Stimulated activated CD4-positive, alpha-beta T cell treated with anti-CD3 and anti-CD28 coated beads, Interleukin-4, amount 100 ng/mL, for 24 hours (primary cell): ENCODE measurements at regions not wholly inside any gene's neighbourhood (a gene's known extent, or its start where the extent isn't known, plus 50 kb on each side); places are given as distances from the start of the nearest gene placed in this dataset.

ENCODE experiments used
- DNase-seq: peaks from one replicate; pipeline ENCODE4 v3.0.0-alpha.2; 2020

GRCh38 chr15:38864122-38864521, 299.5 kb upstream of the RASGRP1 start:
- no peak for DNase-seq

DNA sequence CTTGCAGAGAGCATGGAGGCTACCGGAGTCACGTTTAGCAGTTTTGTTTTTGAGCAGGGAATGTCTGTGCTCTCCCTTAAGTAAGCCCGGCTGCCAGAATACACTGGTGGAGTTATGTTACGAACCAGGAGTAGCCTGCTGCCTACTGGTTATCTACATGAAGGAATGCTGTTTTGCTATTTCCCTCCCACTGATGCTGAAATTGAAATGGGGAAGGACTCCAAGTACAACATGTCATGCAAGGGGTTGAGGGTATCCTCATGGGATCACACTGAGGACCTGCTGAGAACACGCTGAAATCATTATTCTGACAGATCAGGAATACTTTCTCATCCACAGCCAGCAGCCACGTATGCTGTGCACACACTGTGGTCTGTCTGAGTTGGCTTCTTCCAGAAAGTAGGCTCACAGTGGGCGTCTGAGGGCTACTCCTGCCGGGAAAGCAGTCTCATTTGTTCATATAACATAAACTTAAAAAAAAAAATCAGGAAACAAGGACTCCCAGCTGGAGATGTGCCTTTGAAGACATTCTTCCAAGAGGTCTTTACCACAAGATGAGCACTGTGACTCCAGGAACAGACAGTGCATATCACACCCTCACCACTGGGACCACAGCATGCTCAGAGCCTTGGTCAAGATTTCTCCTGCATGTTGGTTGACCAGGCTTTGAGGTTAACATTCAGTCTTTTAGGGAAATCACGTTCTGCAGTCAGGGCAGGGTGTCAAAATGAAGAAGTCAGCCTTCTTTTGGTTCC, 300.4 kb upstream of the RASGRP1 start:
- no peak for DNase-seq

GRCh38 chr15:38867556-38867955, 302.9 kb upstream of the RASGRP1 start:
- no peak for DNase-seq

GRCh38 chr15:38868326-38869114, 303.9 kb upstream of the RASGRP1 start:
- no peak for DNase-seq

GRCh38 chr15:38871638-38872037, 307.0 kb upstream of the RASGRP1 start:
- DNase-seq, result no peak

DNA sequence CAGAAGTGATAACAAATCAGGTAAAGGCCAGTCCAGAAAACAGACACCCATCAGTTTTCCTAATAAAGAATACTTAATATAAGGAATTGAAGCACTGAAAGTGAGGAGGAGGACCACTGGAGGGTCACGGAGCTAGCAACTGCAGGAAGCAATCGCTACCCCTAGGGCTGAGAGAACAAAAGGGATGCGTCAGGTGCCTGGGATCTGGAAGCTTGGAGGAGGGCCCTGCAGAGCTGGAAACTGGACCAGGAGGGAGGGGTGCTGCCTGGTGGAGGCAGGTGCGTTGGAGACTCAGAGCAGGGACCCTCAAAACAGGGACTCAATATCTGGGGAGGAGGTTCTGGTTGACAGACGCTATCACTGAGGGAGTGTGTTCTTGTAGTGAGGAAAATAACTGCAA, 308.1 kb upstream of the RASGRP1 start:
- no peak for DNase-seq

GRCh38 chr15:38873158-38873557, 308.5 kb upstream of the RASGRP1 start:
- DNase-seq, result no peak

GRCh38 chr15:38874464-38874863, 309.9 kb upstream of the RASGRP1 start:
- no peak for DNase-seq

DNA sequence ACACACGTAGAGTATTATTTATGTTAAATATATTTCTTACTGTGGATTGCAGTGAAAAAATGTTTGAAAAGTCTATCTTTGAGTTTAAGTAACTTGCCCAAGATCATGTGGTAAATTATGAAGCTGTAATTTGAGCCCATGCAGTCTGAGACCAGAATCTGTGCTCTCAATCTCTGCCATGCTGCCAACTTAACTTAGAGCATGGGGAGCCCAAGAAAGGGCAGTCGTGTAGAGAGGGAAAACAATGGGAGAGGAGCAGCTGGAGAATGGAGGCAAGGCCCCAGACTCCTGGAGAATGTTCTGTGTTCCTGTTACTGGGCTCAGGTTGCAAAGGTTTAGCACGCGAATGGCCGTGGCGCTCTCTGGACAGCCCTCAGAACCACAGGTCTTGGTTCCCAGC, 311.6 kb upstream of the RASGRP1 start:
- no peak for DNase-seq

DNA sequence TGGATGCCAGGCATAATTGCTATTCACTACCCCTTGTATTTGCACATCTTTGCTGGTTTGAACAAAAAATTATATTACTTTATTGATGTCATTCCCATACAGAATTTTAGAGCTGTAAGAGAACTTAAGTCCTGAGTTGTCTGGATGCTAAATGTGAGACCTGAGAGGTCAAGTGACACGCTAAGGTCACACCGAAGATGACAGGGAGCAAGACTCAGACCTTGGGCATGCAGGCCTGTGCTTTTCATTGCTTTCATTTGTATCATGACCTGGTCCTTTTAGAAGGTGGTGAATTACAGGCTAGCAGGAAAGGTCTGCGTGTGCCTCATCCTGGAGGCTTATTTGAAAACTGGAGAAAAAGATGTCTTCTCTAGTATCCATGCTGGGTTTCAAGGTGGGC, 312.0 kb upstream of the RASGRP1 start:
- no peak for DNase-seq

DNA sequence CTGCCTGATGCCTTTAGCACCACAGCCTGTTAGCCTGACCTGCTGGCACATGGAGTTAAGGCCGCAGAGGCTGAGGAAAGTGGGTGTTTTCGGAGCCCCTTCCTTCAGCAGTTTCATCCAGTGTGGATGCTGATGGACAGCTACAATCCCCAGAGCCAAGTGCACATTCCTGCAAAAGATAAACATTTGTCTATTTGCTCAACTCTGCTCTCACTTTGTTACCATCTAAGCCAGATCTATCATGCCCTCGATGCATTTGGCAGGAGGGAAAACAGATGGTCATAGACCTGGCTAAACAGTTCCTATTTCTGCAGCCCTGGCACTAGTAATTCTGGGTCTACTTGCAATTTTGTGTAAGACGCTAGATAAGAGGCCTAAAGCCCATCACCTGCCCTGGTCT, 312.9 kb upstream of the RASGRP1 start:
- DNase-seq, result no peak

DNA sequence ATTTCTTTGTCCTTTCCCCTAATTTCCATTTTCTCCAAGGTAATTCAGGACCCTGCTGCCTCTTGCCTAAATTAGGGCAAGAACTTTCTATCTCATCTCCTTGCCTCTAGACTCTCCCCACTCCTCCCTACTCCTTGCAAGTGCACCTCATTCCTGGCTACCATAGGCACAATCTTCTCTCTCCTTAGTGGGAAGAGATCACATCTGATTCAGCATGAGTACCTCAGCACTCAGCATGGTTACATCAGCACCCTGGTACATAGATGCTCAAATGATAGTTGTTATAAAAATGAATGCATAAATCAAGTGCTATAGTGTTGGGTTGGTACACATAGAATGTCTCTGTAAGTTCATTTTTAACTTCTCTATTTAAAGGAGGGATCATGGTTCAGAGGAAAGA, 313.4 kb upstream of the RASGRP1 start:
- no peak for DNase-seq

- no peak for DNase-seq
Observed at GRCh38 chr15:38878926-38879325, 314.3 kb upstream of the RASGRP1 start.

DNA sequence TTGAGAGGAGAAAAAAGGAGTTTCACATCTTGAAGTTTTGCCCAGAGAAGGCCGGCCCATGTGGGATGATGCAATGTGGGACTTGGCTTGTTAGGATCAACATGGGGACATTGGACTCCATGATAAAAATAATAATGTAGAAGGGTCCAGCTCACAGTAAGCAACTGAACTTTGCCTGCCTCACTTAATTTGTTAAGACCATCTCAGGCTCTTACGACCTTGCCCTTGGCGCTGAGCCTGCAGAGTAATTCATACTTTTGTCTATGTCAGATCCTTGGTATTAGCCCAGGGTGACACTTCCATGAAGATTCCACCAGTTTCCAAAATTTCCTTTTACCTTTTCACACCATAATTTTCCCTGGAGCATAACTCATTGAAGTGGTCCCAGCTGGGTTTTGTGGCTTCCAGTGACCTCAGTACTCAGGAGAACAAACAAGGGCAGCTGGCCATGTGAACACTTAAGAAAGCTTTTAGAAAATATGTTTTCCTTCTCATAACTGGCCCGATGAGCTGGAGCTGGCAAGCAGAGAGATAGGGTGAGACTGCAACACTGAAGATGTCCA, 315.4 kb upstream of the RASGRP1 start:
- no peak for DNase-seq

DNA sequence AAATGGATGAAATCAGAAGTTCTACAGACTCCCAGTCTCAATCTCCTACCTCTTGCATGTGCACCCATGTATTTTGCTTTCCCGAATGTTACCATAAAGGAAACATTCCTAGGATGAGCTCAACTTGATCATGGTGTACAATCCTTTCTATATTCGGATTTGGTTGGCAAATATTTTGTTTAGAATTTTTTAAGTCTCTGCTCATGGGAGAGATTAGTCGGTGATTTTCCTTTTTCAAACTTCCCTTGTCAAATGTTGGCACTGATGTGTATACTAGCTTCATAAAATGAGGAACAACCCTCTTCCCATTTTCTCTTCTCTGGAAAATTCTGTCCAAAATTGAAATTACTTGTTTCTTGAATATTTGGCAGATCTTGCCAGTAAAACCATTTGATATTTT, 317.6 kb upstream of the RASGRP1 start:
- DNase-seq, result no peak

- DNase-seq, result no peak
Observed at GRCh38 chr15:38883987-38884386, 319.4 kb upstream of the RASGRP1 start.

DNA sequence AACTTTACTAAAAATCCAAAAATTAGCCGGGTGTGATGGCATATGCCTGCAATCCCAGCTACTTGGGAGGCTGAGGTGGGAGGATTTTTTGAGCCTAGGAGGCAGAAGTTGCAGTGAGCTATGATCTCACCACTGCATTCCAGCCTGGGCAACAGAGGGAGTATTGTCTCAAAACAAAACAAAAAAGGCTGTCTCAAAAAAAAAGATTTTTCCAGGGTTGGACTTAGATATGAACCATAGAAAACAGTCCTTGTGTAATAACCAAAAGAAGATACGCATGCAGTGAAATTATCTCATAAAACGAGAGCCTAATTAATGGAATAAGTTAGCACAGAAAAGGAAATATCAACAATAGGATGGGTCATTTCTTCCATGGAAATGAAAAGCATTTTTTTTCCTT, 320.4 kb upstream of the RASGRP1 start:
- no peak for DNase-seq

DNA sequence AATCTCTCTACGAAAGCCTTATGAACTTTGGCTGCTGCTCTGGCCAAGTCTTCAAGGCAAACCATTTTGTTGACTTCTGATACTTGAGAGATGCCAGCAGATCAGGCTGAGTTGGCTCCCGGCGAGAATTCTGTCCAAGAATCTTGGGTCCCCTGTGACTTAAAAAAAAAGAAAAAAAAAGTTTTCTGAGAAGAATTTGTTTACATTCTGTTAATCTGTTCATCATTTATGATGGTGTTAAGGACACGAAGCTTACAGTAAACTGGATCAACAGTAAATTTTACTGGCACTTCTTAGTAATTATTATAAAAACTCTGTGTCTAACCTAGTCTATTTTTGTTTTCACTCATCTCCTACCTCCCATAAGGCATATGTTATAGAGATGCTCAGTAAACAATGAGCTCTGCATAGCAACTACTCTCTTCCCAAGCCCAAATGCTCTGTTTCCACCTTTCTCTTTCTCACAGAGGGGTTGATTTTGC, 320.9 kb upstream of the RASGRP1 start:
- no peak for DNase-seq

DNA sequence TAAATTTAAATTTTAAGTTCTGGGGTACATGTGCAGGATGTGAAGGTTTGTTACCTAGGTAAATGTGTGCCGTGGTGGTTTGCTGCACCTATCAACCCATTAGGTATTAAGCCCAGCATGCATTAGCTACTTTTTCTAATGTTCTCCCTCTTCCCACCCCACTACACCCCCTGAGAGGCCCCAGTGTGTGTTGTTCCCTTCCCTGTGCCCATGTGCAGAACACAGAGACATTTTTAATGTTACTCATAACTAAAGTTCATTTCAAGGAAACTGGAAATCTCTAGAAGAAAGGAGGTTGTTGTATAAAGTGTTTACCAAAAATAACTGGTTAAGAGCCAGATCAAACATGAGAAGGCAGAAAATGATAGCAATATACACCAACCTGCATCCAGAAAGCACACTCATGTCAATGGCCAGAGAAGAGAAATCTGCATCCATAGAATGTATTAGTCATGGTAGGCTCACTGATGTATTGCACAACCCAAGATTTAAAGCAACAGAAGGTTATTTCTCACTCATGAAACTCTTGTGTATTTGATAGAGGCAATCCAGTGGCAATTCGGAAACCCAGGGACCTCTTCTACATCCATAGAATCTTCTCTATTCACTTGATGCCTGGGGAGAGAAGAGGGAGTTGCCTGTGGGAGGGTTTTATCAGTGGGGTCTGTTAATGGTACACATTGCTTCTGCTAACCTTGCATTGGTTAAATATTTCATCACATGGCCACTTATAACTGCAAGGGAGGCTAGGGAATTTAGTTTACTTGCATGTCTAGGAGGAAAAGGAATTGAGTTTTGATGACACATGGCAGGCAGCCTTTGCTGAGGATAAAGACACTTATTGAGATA, 321.9 kb upstream of the RASGRP1 start:
- DNase-seq, result no peak

DNA sequence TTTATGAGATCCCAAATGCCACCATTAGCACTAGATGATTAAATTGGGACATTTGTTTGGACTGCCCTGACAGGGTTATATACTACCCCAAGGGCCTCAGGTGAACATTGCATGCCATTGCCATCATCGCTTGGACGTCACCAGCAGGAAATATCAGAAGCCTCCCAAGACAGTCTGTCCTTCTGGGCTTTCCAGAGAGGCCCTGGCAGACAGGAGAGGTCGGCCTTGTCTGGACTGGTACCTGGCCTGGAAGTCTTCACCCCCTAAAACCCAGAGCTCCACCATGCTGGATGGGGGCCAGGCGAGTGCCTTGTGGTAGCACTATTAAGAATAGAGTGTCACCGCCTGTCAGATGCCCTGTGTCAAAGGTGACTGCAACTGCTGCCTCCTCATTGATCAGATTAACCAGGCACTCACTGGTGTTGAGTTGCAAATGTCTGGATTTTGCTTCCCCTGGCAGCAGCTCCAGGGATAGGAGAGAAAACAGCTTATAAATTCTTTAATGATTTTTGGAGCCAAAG, 324.1 kb upstream of the RASGRP1 start:
- DNase-seq, result no peak

GRCh38 chr15:38890194-38890593, 325.6 kb upstream of the RASGRP1 start:
- DNase-seq, result no peak

GRCh38 chr15:38893925-38894242, 329.3 kb upstream of the RASGRP1 start:
- DNase-seq, result no peak
